ENCODE measurements at regions not wholly inside any gene's neighbourhood (a gene's known extent, or its start where the extent isn't known, plus 50 kb on each side); places are given as distances from the start of the nearest gene placed in this dataset.

- TF ChIP-seq CTCF (conservative IDR thresholded peaks at IDR 0.05; ENCODE audit: low read depth in 2 of 2) (no peak), REST (IDR thresholded peaks at IDR 0.05; ENCODE audit: unreplicated experiment) (no peak), EZH2phosphoT487 (IDR thresholded peaks at IDR 0.05; ENCODE audit: unreplicated experiment) (no peak), NANOG (IDR thresholded peaks at IDR 0.05; ENCODE audit: borderline replicate concordance) (no peak), CREB1 (CRISPR knock-in tag; IDR thresholded peaks at IDR 0.05; ENCODE audit: low read depth) (no peak), EZH2 (IDR thresholded peaks at IDR 0.05; ENCODE audit: low read depth, unreplicated experiment) (no peak), ETS1 (IDR thresholded peaks at IDR 0.05) (no peak), ZNF331 (CRISPR knock-in tag; IDR thresholded peaks at IDR 0.05; ENCODE audit: low read depth) (no peak), POLR2AphosphoS5 (IDR thresholded peaks at IDR 0.05; ENCODE audit: low read depth) (no peak), JUNB (IDR thresholded peaks at IDR 0.05; ENCODE audit: unreplicated experiment) (no peak), STAT1 (IDR thresholded peaks at IDR 0.05; ENCODE audit: unreplicated experiment) (no peak), ZNF114 (CRISPR knock-in tag; IDR thresholded peaks at IDR 0.05) (no peak)
- TF ChIP-seq, protein P1, sequence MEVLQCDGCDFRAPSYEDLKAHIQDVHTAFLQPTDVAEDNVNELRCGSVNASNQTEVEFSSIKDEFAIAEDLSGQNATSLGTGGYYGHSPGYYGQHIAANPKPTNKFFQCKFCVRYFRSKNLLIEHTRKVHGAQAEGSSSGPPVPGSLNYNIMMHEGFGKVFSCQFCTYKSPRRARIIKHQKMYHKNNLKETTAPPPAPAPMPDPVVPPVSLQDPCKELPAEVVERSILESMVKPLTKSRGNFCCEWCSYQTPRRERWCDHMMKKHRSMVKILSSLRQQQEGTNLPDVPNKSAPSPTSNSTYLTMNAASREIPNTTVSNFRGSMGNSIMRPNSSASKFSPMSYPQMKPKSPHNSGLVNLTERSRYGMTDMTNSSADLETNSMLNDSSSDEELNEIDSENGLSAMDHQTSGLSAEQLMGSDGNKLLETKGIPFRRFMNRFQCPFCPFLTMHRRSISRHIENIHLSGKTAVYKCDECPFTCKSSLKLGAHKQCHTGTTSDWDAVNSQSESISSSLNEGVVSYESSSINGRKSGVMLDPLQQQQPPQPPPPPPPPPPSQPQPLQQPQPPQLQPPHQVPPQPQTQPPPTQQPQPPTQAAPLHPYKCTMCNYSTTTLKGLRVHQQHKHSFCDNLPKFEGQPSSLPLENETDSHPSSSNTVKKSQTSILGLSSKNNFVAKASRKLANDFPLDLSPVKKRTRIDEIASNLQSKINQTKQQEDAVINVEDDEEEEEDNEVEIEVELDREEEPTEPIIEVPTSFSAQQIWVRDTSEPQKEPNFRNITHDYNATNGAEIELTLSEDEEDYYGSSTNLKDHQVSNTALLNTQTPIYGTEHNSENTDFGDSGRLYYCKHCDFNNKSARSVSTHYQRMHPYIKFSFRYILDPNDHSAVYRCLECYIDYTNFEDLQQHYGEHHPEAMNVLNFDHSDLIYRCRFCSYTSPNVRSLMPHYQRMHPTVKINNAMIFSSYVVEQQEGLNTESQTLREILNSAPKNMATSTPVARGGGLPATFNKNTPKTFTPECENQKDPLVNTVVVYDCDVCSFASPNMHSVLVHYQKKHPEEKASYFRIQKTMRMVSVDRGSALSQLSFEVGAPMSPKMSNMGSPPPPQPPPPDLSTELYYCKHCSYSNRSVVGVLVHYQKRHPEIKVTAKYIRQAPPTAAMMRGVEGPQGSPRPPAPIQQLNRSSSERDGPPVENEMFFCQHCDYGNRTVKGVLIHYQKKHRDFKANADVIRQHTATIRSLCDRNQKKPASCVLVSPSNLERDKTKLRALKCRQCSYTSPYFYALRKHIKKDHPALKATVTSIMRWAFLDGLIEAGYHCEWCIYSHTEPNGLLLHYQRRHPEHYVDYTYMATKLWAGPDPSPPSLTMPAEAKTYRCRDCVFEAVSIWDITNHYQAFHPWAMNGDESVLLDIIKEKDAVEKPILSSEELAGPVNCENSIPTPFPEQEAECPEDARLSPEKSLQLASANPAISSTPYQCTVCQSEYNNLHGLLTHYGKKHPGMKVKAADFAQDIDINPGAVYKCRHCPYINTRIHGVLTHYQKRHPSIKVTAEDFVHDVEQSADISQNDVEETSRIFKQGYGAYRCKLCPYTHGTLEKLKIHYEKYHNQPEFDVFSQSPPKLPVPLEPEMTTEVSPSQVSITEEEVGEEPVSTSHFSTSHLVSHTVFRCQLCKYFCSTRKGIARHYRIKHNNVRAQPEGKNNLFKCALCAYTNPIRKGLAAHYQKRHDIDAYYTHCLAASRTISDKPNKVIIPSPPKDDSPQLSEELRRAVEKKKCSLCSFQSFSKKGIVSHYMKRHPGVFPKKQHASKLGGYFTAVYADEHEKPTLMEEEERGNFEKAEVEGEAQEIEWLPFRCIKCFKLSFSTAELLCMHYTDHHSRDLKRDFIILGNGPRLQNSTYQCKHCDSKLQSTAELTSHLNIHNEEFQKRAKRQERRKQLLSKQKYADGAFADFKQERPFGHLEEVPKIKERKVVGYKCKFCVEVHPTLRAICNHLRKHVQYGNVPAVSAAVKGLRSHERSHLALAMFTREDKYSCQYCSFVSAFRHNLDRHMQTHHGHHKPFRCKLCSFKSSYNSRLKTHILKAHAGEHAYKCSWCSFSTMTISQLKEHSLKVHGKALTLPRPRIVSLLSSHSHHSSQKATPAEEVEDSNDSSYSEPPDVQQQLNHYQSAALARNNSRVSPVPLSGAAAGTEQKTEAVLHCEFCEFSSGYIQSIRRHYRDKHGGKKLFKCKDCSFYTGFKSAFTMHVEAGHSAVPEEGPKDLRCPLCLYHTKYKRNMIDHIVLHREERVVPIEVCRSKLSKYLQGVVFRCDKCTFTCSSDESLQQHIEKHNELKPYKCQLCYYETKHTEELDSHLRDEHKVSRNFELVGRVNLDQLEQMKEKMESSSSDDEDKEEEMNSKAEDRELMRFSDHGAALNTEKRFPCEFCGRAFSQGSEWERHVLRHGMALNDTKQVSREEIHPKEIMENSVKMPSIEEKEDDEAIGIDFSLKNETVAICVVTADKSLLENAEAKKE (CRISPR knock-in tag; IDR thresholded peaks at IDR 0.05) = no peak
These were observed 360.9 kb downstream of the RRAGC start for GRCh38 chr1:38498686-38499085.

Measured in GM23338 (cell line).